ENCODE measurements at regions not wholly inside any gene's neighbourhood (a gene's known extent, or its start where the extent isn't known, plus 50 kb on each side); places are given as distances from the start of the nearest gene placed in this dataset.

GRCh38 chr3:70774641-70775040 lies 462.2 kb upstream of the MDFIC2 start:
- H3K27ac Mint-ChIP-seq: no peak overlapping the region
- peaks cover 3% of the 10 kb centered on the region for H3K27me3 Mint-ChIP-seq
- H3K36me3 Mint-ChIP-seq (ENCODE audit: insufficient read depth): no peaks in the 10 kb centered on the region
- H3K4me1 Mint-ChIP-seq (ENCODE audit: low read depth): peaks cover 2% of the 10 kb centered on the region
- TF ChIP-seq CTCF (IDR thresholded peaks at IDR 0.05; ENCODE audit: unreplicated experiment): no peak
- peaks cover 8% of the 10 kb centered on the region for H3K9me3 Mint-ChIP-seq (ENCODE audit: low read depth)
- no peak overlapping the region for H3K4me3 Mint-ChIP-seq (ENCODE audit: low read depth)
- no peak for DNase-seq (ENCODE audit: low spot score, unreplicated experiment)

GRCh38 chr3:70771426-70772147 lies 459.1 kb upstream of the MDFIC2 start:
- H3K4me1 Mint-ChIP-seq (ENCODE audit: low read depth): peaks cover 3% of the 10 kb centered on the region
- no peak for DNase-seq (ENCODE audit: low spot score, unreplicated experiment)
- peaks cover 9% of the 10 kb centered on the region for H3K9me3 Mint-ChIP-seq (ENCODE audit: low read depth)
- peaks cover 3% of the 10 kb centered on the region for H3K27me3 Mint-ChIP-seq
- no peak overlapping the region for H3K27ac Mint-ChIP-seq
- no peak for TF ChIP-seq CTCF (IDR thresholded peaks at IDR 0.05; ENCODE audit: unreplicated experiment)
- H3K4me3 Mint-ChIP-seq (ENCODE audit: low read depth): no peak overlapping the region
- no peaks in the 10 kb centered on the region for H3K36me3 Mint-ChIP-seq (ENCODE audit: insufficient read depth)

GRCh38 chr3:70770650-70771049 lies 458.2 kb upstream of the MDFIC2 start:
- TF ChIP-seq CTCF (IDR thresholded peaks at IDR 0.05; ENCODE audit: unreplicated experiment): no peak
- no peak overlapping the region for H3K4me3 Mint-ChIP-seq (ENCODE audit: low read depth)
- H3K27ac Mint-ChIP-seq: no peak overlapping the region
- H3K27me3 Mint-ChIP-seq: peaks cover 3% of the 10 kb centered on the region
- no peaks in the 10 kb centered on the region for H3K36me3 Mint-ChIP-seq (ENCODE audit: insufficient read depth)
- H3K9me3 Mint-ChIP-seq (ENCODE audit: low read depth): peaks cover 9% of the 10 kb centered on the region
- peaks cover 3% of the 10 kb centered on the region for H3K4me1 Mint-ChIP-seq (ENCODE audit: low read depth)
- DNase-seq (ENCODE audit: low spot score, unreplicated experiment): no peak

GRCh38 chr3:70766301-70766700 lies 453.9 kb upstream of the MDFIC2 start:
- Mint-ChIP-seq H3K27me3 (peaks cover 2% of the 10 kb centered on the region), H3K4me1 (ENCODE audit: low read depth) (peaks cover 3% of the 10 kb centered on the region), H3K27ac (no peak overlapping the region), H3K4me3 (ENCODE audit: low read depth) (no peak overlapping the region), H3K9me3 (ENCODE audit: low read depth) (peaks cover 9% of the 10 kb centered on the region), H3K36me3 (ENCODE audit: insufficient read depth) (no peaks in the 10 kb centered on the region)
- DNase-seq (ENCODE audit: low spot score, unreplicated experiment): no peak
- no peak for TF ChIP-seq CTCF (IDR thresholded peaks at IDR 0.05; ENCODE audit: unreplicated experiment)

GRCh38 chr3:70763894-70764293 lies 451.5 kb upstream of the MDFIC2 start:
- Mint-ChIP-seq H3K27ac (no peak overlapping the region), H3K4me3 (ENCODE audit: low read depth) (no peak overlapping the region), H3K9me3 (ENCODE audit: low read depth) (peaks cover under 1% of the 10 kb centered on the region), H3K27me3 (no peaks in the 10 kb centered on the region), H3K36me3 (ENCODE audit: insufficient read depth) (no peaks in the 10 kb centered on the region), H3K4me1 (ENCODE audit: low read depth) (no peaks in the 10 kb centered on the region)
- no peak for DNase-seq (ENCODE audit: low spot score, unreplicated experiment)
- TF ChIP-seq CTCF (IDR thresholded peaks at IDR 0.05; ENCODE audit: unreplicated experiment): no peak
